OCI-LY1 (cell line): ENCODE measurements at regions not wholly inside any gene's neighbourhood (a gene's known extent, or its start where the extent isn't known, plus 50 kb on each side); places are given as distances from the start of the nearest gene placed in this dataset.

Experiments
- EZH2 ChIP-seq: fragments of 200-600 bp; sonication (generic), shearing (Covaris generic); IDR thresholded peaks from 2 replicates; pipeline ENCODE4 v1.8.0; 2017; ENCODE audit warnings: borderline replicate concordance, mixed run types, mild to moderate bottlenecking, antibody characterized with exemption, low read length, moderate library complexity, mixed read lengths
- TF ChIP-seq, protein P1 (sequence below): fragments of 200-600 bp; sonication (generic), shearing (Covaris generic); IDR thresholded peaks from 2 replicates; pipeline ENCODE4 v1.5.1; 2017; ENCODE audit warnings: mild to moderate bottlenecking, antibody characterized with exemption, low read length, moderate library complexity, mixed read lengths

DNA sequence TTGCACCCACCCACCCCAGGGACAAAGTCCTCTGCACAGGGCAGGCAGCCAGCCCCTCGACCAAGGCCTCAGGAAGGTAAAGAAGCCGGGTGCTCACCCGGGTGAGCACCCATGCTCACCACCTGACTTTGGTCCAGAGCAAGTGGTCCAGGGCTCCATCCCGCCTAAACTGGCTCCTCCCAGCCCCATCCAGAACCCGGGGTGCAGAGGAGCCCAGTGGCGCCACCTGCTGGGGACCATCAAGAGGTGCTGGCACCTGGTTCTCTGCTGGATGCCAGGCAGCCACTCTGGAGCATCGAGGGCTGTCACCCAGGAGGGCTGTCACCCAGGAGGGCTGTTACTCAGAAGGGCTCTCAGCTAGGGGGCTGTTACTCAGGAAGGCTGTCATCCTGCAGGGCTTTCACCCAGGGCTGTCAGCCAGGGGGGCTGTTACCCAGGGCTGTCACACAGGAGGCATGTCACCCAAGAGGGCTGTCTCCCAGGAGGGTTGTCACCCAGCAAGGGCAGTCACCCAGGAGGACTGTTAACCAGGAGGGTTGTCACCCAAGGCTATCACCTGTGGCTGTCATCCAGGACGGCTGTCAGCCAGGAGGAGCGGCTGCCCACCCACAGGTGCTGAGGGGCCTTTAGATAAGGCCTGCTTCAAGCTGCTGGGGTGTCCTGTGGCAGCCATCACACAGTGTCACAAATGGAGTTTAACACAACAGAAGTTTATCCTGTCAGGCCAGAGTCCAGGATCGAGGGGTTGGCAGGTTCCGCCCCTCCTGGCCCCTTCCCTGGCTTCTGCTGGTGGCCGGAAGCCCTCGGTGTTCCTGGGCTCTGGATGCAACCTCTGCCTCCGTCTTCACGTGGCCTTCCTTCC lies 98.5 kb downstream of the TNFRSF13B start:
- TF ChIP-seq, protein P1, sequence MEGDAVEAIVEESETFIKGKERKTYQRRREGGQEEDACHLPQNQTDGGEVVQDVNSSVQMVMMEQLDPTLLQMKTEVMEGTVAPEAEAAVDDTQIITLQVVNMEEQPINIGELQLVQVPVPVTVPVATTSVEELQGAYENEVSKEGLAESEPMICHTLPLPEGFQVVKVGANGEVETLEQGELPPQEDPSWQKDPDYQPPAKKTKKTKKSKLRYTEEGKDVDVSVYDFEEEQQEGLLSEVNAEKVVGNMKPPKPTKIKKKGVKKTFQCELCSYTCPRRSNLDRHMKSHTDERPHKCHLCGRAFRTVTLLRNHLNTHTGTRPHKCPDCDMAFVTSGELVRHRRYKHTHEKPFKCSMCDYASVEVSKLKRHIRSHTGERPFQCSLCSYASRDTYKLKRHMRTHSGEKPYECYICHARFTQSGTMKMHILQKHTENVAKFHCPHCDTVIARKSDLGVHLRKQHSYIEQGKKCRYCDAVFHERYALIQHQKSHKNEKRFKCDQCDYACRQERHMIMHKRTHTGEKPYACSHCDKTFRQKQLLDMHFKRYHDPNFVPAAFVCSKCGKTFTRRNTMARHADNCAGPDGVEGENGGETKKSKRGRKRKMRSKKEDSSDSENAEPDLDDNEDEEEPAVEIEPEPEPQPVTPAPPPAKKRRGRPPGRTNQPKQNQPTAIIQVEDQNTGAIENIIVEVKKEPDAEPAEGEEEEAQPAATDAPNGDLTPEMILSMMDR: peak; percentile 75
- TF ChIP-seq EZH2: no peak
